Progenitor cell of endocrine pancreas (in vitro differentiated cells): ENCODE measurements at regions not wholly inside any gene's neighbourhood (a gene's known extent, or its start where the extent isn't known, plus 50 kb on each side); places are given as distances from the start of the nearest gene placed in this dataset.

Experiments
- DNase-seq: peaks from one replicate; pipeline ENCODE4 v3.0.0; 2021; ENCODE audit warnings: low spot score; ENCODE audit not compliant: unreplicated experiment
- H3K27ac Mint-ChIP-seq: 2 replicates; pipeline ENCODE4 v1.8.0; 2021; ENCODE audit warnings: mild to moderate bottlenecking, moderate library complexity, mixed read lengths
- H3K27me3 Mint-ChIP-seq: 2 replicates; pipeline ENCODE4 v1.8.0; 2021; ENCODE audit warnings: mixed read lengths
- H3K36me3 Mint-ChIP-seq: 2 replicates; pipeline ENCODE4 v1.8.0; 2022; ENCODE audit warnings: mixed read lengths; ENCODE audit not compliant: insufficient read depth
- H3K4me1 Mint-ChIP-seq: 2 replicates; pipeline ENCODE4 v1.8.0; 2021; ENCODE audit warnings: low read depth, mixed read lengths
- H3K4me3 Mint-ChIP-seq: 2 replicates; pipeline ENCODE4 v1.8.0; 2021; ENCODE audit warnings: low read depth, mild to moderate bottlenecking, moderate library complexity, mixed read lengths
- H3K9me3 Mint-ChIP-seq: 2 replicates; pipeline ENCODE4 v1.8.0; 2021; ENCODE audit warnings: low read depth, mixed read lengths
- TF ChIP-seq, protein P1 (sequence below): fragments of 200-600 bp; sonication (generic); IDR thresholded peaks from one replicate; pipeline ENCODE4 v1.5.0; 2021; ENCODE audit warnings: antibody characterized with exemption, mild to moderate bottlenecking; ENCODE audit not compliant: unreplicated experiment

DNA sequence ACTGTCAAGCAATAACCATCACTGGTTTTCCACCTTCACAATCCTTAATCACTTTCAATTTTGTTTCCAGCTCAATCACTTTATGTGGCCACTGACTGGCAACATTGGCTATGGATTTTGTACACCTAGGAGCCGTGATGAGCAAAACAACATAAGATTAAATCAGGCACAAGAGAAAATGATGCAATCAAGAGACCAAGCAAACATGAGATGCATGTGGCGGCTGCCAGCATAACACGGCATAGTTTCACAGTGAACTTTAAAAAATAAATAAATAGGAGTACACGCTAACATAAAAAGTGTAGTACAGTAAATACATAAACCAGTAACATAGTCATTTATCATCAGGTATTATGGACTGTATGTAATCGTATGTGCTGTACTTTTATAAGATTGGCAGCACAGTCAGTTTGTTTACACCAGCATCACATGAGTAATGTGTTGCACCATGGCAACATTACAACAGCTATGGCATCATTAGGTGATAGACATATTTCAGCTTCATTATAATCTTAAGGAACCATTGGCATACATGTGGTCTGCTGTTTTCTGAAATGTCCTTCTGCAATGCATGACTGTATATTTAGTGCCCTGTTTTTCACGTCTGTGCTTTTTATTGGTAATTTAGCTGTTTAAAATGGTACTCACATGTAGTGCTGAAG, 83.3 kb upstream of the PRDM11 start:
- Mint-ChIP-seq H3K9me3 (peaks cover 6% of the 10 kb centered on the region), H3K4me3 (no peak overlapping the region), H3K36me3 (no peaks in the 10 kb centered on the region), H3K4me1 (no peaks in the 10 kb centered on the region), H3K27me3 (peaks cover 6% of the 10 kb centered on the region), H3K27ac (no peak overlapping the region)
- TF ChIP-seq, protein P1, sequence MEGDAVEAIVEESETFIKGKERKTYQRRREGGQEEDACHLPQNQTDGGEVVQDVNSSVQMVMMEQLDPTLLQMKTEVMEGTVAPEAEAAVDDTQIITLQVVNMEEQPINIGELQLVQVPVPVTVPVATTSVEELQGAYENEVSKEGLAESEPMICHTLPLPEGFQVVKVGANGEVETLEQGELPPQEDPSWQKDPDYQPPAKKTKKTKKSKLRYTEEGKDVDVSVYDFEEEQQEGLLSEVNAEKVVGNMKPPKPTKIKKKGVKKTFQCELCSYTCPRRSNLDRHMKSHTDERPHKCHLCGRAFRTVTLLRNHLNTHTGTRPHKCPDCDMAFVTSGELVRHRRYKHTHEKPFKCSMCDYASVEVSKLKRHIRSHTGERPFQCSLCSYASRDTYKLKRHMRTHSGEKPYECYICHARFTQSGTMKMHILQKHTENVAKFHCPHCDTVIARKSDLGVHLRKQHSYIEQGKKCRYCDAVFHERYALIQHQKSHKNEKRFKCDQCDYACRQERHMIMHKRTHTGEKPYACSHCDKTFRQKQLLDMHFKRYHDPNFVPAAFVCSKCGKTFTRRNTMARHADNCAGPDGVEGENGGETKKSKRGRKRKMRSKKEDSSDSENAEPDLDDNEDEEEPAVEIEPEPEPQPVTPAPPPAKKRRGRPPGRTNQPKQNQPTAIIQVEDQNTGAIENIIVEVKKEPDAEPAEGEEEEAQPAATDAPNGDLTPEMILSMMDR, result no peak
- no peak for DNase-seq

GRCh38 chr11:45063669-45064068, 82.8 kb upstream of the PRDM11 start:
- Mint-ChIP-seq H3K27ac (no peak overlapping the region), H3K4me1 (no peaks in the 10 kb centered on the region), H3K36me3 (no peaks in the 10 kb centered on the region), H3K27me3 (peaks cover 6% of the 10 kb centered on the region), H3K9me3 (peaks cover 6% of the 10 kb centered on the region), H3K4me3 (no peak overlapping the region)
- TF ChIP-seq, protein P1, result no peak
- DNase-seq, result no peak

DNA sequence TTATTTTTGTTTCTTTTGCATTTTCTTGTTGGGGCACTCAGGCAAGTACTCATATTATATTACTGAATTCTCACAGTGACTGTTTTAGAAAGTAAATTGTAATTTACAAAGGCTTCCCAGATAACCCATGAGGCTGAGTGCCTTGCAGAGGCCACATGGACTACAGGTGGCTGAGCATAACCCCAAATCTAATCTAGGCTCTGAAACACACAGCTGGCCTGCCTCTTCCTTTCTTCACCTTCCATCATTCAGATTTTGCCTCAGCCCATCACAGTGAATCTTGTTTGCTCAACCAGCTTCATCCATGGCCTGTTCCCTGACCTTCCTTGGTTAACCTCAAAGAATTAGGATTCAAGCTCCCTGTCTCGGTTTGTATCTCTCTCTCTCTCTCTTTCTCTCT, 78.5 kb upstream of the PRDM11 start:
- TF ChIP-seq, protein P1, result no peak
- no peak overlapping the region for H3K27ac Mint-ChIP-seq
- peaks cover 6% of the 10 kb centered on the region for H3K9me3 Mint-ChIP-seq
- H3K4me1 Mint-ChIP-seq, result no peaks in the 10 kb centered on the region
- H3K36me3 Mint-ChIP-seq, result no peaks in the 10 kb centered on the region
- DNase-seq, result no peak
- H3K27me3 Mint-ChIP-seq, result peaks cover 16% of the 10 kb centered on the region
- H3K4me3 Mint-ChIP-seq, result no peak overlapping the region

DNA sequence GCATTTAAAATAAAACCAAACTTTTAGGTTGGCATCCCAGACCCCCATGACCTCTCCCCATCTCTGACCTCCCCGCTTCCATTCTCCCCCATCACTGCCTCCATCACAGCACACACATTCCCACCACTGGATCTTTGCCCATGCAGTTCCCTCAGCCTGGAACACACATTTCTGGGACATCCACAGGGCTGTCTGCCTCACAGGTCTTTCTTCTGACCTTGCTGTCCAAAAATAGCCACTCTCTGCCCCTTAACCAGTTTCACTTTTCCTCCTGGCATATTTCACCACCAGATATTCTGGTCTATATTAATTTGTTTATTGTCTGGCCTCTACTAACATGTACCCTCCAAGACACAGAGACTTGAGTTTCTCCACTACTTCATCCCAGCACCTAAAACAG, 75.2 kb upstream of the PRDM11 start:
- TF ChIP-seq, protein P1, result no peak
- no peaks in the 10 kb centered on the region for H3K9me3 Mint-ChIP-seq
- DNase-seq, result no peak

GRCh38 chr11:45073685-45074141, 72.7 kb upstream of the PRDM11 start:
- H3K4me3 Mint-ChIP-seq, result no peak overlapping the region
- H3K9me3 Mint-ChIP-seq, result no peaks in the 10 kb centered on the region
- TF ChIP-seq, protein P1, result no peak
- H3K27ac Mint-ChIP-seq, result no peak overlapping the region
- H3K27me3 Mint-ChIP-seq, result peaks cover 39% of the 10 kb centered on the region
- no peaks in the 10 kb centered on the region for H3K4me1 Mint-ChIP-seq
- no peaks in the 10 kb centered on the region for H3K36me3 Mint-ChIP-seq
- DNase-seq, result no peak

More for the DNA sequence above, 75.2 kb upstream of the PRDM11 start:
- no peak overlapping the region for H3K4me3 Mint-ChIP-seq
- peaks cover 30% of the 10 kb centered on the region for H3K27me3 Mint-ChIP-seq
- no peaks in the 10 kb centered on the region for H3K4me1 Mint-ChIP-seq
- H3K27ac Mint-ChIP-seq, result no peak overlapping the region
- H3K36me3 Mint-ChIP-seq, result no peaks in the 10 kb centered on the region
